MM.1S (cell line): ENCODE measurements at regions not wholly inside any gene's neighbourhood (a gene's known extent, or its start where the extent isn't known, plus 50 kb on each side); places are given as distances from the start of the nearest gene placed in this dataset.

ENCODE experiments used
- DNase-seq: peaks from one replicate; pipeline ENCODE4 v3.0.0-alpha.2; 2015
- H2AFZ ChIP-seq: fragments of 300-600 bp; sonication (generic); 2 replicates; pipeline ENCODE4 v1.6.0; 2016; ENCODE audit warnings: antibody characterized with exemption, low read length
- H3F3A ChIP-seq: fragments of 300-600 bp; sonication (generic); 2 replicates; pipeline ENCODE4 v1.6.1; 2016; ENCODE audit warnings: mild to moderate bottlenecking, antibody characterized with exemption, low read length, moderate library complexity, mixed read lengths; ENCODE audit not compliant: insufficient read depth
- H3K27ac ChIP-seq: fragments of 300-600 bp; sonication (generic); 2 replicates; pipeline ENCODE4 v1.5.1; 2016; ENCODE audit warnings: mild to moderate bottlenecking, low read length
- H3K27me3 ChIP-seq: fragments of 300-600 bp; sonication (generic); replicated peaks from 2 replicates; pipeline ENCODE4 v1.6.0; 2016; ENCODE audit warnings: low read length; ENCODE audit not compliant: insufficient read depth
- H3K36me3 ChIP-seq: fragments of 300-600 bp; sonication (generic); replicated peaks from 2 replicates; pipeline ENCODE4 v1.6.1; 2016; ENCODE audit warnings: mild to moderate bottlenecking, low read length, mixed read lengths; ENCODE audit not compliant: insufficient read depth
- H3K4me1 ChIP-seq: fragments of 300-600 bp; sonication (generic); 2 replicates; pipeline ENCODE4 v1.6.1; 2016; ENCODE audit warnings: low read length, mixed read lengths
- H3K4me2 ChIP-seq: fragments of 300-600 bp; sonication (generic); 2 replicates; pipeline ENCODE4 v1.6.0; 2016; ENCODE audit warnings: low read depth, low read length
- H3K4me3 ChIP-seq: fragments of 300-600 bp; sonication (generic); 2 replicates; pipeline ENCODE4 v1.5.1; 2016; ENCODE audit warnings: low read length, mixed read lengths
- H3K79me2 ChIP-seq: fragments of 300-600 bp; sonication (generic); 2 replicates; pipeline ENCODE4 v1.6.1; 2016; ENCODE audit warnings: mixed run types, low read length, mixed read lengths
- H3K9ac ChIP-seq: fragments of 300-600 bp; sonication (generic); 2 replicates; pipeline ENCODE4 v1.6.1; 2016; ENCODE audit warnings: low read length, mixed read lengths
- H3K9me2 ChIP-seq: fragments of 300-600 bp; sonication (generic); replicated peaks from 2 replicates; pipeline ENCODE4 v1.6.1; 2016; ENCODE audit warnings: mild to moderate bottlenecking, low read length, mixed read lengths; ENCODE audit not compliant: insufficient read depth
- H3K9me3 ChIP-seq: fragments of 300-600 bp; sonication (generic); replicated peaks from 2 replicates; pipeline ENCODE4 v1.6.1; 2016; ENCODE audit warnings: mild to moderate bottlenecking, low read length, mixed read lengths; ENCODE audit not compliant: insufficient read depth
- H4K20me1 ChIP-seq: fragments of 300-600 bp; sonication (generic); 2 replicates; pipeline ENCODE4 v1.6.1; 2016; ENCODE audit warnings: mild to moderate bottlenecking, low read length, moderate library complexity, mixed read lengths; ENCODE audit not compliant: insufficient read depth
- EZH2 ChIP-seq: fragments of 300-600 bp; sonication (generic); optimal IDR thresholded peaks from 2 replicates; pipeline ENCODE3; 2017; ENCODE audit warnings: low read depth, mild to moderate bottlenecking, antibody characterized with exemption, low read length, mixed read lengths
- EZH2phosphoT487 ChIP-seq: fragments of 300-600 bp; sonication (generic); IDR thresholded peaks from 2 replicates; pipeline ENCODE4 v1.6.1; 2018; ENCODE audit warnings: antibody characterized with exemption, low read length
- TF ChIP-seq, protein P1 (sequence below): fragments of 300-600 bp; sonication (generic); IDR thresholded peaks from 2 replicates; pipeline ENCODE4 v1.5.1; 2016; ENCODE audit warnings: antibody characterized with exemption, low read length, mixed read lengths

DNA sequence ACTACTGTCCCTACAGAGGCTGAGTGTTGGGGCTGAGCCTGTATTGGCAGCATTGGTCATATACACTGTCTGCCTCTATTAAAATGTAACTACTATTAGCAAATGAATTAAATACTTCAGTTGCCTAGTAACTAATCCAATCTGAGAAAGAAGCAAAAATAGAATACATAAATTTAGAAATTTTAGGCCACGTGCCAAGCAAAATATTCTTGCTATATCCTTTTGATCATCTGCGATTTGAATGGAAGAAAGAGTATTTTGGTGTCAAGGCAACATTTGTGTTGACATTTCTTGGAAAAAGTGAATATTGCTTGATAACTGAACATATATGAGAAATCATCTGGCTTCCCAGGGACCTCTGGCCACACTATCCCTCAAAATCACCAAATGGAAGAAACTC is 148.2 kb upstream of the TOPAZ1 start:
- no peak overlapping the region for H3K9ac ChIP-seq
- H2AFZ ChIP-seq: no peak overlapping the region
- no peaks in the 10 kb centered on the region for H3K4me1 ChIP-seq
- H3F3A ChIP-seq: no peaks in the 10 kb centered on the region
- H3K27me3 ChIP-seq: no peaks in the 10 kb centered on the region
- TF ChIP-seq EZH2 (no peak), EZH2phosphoT487 (no peak)
- TF ChIP-seq, protein P1, sequence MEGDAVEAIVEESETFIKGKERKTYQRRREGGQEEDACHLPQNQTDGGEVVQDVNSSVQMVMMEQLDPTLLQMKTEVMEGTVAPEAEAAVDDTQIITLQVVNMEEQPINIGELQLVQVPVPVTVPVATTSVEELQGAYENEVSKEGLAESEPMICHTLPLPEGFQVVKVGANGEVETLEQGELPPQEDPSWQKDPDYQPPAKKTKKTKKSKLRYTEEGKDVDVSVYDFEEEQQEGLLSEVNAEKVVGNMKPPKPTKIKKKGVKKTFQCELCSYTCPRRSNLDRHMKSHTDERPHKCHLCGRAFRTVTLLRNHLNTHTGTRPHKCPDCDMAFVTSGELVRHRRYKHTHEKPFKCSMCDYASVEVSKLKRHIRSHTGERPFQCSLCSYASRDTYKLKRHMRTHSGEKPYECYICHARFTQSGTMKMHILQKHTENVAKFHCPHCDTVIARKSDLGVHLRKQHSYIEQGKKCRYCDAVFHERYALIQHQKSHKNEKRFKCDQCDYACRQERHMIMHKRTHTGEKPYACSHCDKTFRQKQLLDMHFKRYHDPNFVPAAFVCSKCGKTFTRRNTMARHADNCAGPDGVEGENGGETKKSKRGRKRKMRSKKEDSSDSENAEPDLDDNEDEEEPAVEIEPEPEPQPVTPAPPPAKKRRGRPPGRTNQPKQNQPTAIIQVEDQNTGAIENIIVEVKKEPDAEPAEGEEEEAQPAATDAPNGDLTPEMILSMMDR: no peak
- H3K4me2 ChIP-seq: no peak overlapping the region
- no peaks in the 10 kb centered on the region for H3K36me3 ChIP-seq
- no peaks in the 10 kb centered on the region for H3K9me3 ChIP-seq
- H3K4me3 ChIP-seq: no peak overlapping the region
- H3K27ac ChIP-seq: no peak overlapping the region
- no peaks in the 10 kb centered on the region for H3K79me2 ChIP-seq
- H4K20me1 ChIP-seq: no peaks in the 10 kb centered on the region
- no peaks in the 10 kb centered on the region for H3K9me2 ChIP-seq
- no peak for DNase-seq

GRCh38 chr3:44098656-44099415 is 142.8 kb upstream of the TOPAZ1 start:
- no peak overlapping the region for H3K4me3 ChIP-seq
- H3K27ac ChIP-seq: no peak overlapping the region
- H3K79me2 ChIP-seq: no peaks in the 10 kb centered on the region
- no peak overlapping the region for H3K9ac ChIP-seq
- no peaks in the 10 kb centered on the region for H3F3A ChIP-seq
- no peak overlapping the region for H2AFZ ChIP-seq
- no peaks in the 10 kb centered on the region for H4K20me1 ChIP-seq
- H3K4me1 ChIP-seq: 0 out of 2 replicates have a peak, but pooled peaks cover under 1% of the 10 kb centered on the region
- no peak for DNase-seq
- no peaks in the 10 kb centered on the region for H3K36me3 ChIP-seq
- no peaks in the 10 kb centered on the region for H3K9me3 ChIP-seq
- no peak overlapping the region for H3K4me2 ChIP-seq
- H3K9me2 ChIP-seq: no peaks in the 10 kb centered on the region
- TF ChIP-seq, protein P1: no peak
- TF ChIP-seq EZH2phosphoT487 (no peak), EZH2 (no peak)
- H3K27me3 ChIP-seq: no peaks in the 10 kb centered on the region

- no peak for TF ChIP-seq EZH2
- TF ChIP-seq, protein P1: no peak
- no peak for TF ChIP-seq EZH2phosphoT487
- no peak for DNase-seq
- no peaks in the 10 kb centered on the region for H3K27me3 ChIP-seq
- no peak overlapping the region for H3K4me2 ChIP-seq
- H3K27ac ChIP-seq: no peak overlapping the region
- peaks cover 9% of the 10 kb centered on the region for H3K4me1 ChIP-seq
- H3K9me3 ChIP-seq: no peaks in the 10 kb centered on the region
- no peaks in the 10 kb centered on the region for H3K79me2 ChIP-seq
- no peaks in the 10 kb centered on the region for H4K20me1 ChIP-seq
- H2AFZ ChIP-seq: no peak overlapping the region
- no peaks in the 10 kb centered on the region for H3K36me3 ChIP-seq
- peaks cover 4% of the 10 kb centered on the region for H3F3A ChIP-seq
- no peaks in the 10 kb centered on the region for H3K9me2 ChIP-seq
- no peak overlapping the region for H3K4me3 ChIP-seq
- no peak overlapping the region for H3K9ac ChIP-seq
Observed at GRCh38 chr3:44099566-44100297, 142.0 kb upstream of the TOPAZ1 start.
